Amygdala (tissue), 56 donors: ENCODE measurements at regions not wholly inside any gene's neighbourhood (a gene's known extent, or its start where the extent isn't known, plus 50 kb on each side); places are given as distances from the start of the nearest gene placed in this dataset.
"Not testable (repeated sequence)": the region's sequence is repeated elsewhere in the genome, so short reads cannot be mapped to it uniquely, and the experiment has no call there.

Source experiments
- DNase-seq, 56 donors: peaks; one replicate each; lab custom pipeline; 2025; lab: John Stamatoyannopoulos, UW

DNA sequence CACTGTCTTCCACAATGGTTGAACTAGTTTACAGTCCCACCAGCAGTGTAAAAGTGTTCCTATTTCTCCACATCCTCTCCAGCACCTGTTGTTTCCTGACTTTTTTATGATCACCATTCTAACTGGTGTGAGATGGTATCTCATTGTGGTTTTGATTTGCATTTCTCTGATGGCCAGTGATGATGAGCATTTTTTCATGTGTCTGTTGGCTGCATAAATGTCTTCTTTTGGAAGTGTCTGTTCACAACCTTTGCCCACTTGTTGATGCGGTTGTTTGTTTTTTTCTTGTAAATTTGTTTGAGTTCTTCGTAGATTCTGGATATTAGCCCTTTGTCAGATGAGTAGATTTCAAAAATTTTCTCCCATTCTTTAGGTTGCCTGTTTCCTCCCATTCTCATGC, 194.0 kb upstream of the IL12B start:
- not testable (repeated sequence) for DNase-seq

DNA sequence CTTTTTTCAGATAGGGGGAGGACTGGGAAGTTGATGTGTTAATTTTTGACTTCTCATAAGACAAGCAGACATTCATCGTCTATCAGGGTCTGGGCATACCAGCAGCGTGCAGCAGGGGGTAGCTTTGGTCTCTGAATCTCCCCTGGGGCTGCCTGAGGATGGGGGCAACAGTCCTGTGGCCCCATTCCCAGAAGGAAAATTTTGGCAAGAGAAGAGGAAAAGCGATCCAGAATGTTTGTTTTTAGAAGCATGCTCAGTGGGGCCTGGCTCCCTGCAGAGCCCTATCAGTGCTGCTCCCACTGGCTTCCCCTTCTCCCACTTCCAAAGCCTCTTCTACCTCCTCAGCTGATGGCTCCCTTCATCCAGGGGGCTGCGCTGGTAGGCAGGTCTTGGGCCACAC, 194.8 kb upstream of the IL12B start:
- no peak for DNase-seq

DNA sequence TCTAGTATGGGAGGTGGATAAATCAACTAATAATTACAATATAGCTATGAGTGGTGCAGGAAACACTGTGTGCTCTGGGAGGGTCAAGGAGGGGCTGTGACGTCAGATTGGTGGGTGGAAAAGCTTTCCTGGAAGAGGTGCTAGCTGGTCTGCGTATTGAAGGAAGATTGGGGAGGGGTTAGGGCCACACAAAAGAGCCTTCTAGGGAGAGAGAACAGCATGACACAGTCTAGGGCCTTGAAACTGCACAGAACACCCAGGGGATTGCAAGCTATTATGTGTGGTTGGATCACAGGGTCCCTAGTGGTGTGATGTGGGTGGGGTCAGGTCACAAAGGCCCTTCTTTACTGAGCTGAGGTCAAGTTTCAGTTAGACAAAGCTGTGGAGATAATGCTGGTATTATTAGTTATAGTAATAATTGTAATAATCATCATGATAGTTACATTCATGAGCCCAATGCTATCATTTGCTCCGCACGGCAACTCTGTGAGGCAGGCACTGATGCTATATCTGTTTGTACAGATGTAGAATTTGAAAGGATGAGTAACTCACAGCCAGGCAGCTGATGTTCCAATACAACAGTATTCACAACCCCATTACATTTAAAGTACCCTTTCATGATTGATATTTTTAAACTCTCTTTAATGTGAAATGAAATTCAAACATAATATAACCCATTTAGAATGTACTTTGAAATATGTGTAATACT, 197.4 kb upstream of the IL12B start:
- DNase-seq = no peak

DNA sequence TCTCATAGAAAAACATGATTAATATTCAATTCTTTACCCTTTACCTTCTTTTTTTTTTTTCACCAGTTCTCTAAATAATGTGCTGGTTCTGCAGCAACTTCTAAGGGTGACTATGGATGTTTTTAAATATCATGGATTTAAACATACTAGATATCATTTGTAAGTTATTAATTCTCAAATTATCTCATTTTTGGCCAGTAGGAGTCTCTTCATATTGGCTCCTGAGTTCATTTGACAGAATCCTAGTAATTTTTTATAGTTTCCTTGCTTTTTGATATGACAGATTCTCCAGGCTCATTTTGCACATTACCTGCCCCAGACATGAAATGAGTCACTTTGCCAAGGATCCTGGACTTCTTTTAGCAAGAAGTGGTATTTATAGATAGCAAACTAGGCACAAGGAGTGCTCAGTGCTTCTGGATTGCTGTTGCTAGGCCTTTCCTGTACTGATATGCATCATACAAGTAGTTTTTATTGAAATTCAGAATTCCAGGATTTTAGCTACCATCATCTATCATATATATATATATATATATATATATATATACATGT, 201.3 kb upstream of the IL12B start:
- DNase-seq = no peak

DNA sequence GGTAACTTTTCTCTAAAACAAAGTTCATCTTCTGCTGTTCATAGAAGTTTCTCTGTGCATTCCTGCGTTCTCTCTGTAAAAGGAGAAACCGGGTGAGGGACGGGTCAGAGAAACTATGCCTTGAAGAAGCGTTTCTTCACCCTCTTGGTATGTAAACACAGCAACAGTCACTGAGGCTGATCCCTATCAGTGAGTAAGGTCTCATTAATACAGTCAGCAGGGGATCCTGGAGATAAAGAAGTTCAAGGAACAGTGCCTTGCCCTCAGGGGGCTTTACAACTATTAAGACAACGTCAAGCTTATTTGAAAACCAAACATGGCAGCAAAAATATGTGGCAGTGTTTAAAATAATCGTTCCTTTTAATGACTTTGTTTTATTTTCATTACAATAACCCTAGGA, 202.9 kb upstream of the IL12B start:
- no peak for DNase-seq

DNA sequence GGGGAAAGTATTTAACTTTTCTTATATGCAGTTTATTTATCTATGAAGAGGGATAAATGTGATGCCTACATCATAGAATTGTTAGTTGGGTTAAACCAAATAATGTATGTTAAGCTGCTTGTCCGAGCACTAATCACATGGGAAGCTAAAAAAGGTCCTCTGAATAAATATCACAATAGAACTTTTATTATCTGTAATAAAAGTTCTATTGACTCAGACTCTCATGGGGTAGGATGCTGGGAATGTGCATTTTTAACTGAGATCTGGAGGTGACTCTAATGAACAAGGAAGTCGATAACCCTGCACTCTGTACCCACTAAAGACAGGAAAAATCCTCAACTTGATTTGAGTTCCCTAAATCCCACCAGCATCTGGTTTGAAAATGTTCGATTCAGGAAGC, 205.9 kb upstream of the IL12B start:
- DNase-seq = no peak

DNA sequence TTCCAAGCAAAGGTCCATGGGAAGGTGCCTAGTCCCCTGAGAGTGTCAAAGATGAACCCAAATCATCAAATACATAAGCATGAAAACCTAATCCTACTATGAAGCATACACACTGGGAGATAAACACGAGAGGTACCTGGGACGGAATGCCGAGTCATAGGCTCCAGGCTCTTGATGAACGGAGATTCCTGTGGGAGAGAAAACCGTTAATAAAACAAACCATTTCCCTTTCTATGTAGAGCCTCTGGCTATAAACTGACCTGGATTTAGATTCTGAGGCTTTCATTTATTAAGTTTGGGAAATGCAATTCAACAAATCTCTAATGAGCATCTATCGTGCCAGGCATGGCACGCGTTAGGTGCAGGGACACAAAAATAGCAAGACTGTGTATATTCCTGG, 206.4 kb upstream of the IL12B start:
- DNase-seq = no peak

DNA sequence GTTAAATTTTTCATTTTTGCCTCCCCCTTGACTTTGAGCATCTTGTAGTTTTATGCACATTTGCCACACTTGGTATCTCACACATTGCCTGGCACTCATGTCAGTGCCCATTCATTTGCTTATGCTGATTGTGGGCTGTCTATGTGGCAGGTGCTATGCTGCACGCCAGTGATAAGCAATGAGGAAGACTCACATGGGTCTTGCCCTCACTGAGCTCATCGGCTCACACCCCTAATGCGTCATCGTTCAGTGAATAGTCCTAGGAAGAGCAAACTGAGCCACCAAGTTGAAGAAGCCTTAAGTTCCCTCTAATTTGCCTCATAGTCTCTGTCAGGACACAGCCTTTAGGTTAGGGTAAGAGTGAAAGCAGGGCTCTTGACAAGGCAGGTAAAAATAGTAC, 209.4 kb upstream of the IL12B start:
- no peak for DNase-seq

DNA sequence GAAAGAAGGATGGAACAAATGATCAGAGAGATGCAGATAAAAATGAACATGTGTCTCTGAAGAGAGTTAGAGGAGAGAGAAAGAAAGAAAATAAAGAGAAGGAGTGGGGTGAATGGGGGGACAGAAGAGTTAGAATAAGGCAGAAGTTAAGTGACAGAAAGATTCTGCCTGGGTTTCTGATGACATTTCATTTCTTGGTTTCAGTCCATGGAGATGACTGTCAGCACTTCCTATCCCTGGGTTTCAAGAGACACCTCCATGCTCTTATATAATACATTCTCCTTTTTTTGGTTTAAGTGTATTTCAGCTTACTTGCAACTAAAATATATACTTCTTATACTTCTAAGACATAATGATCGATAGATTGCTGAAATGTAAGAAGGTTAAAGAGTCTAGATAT, 213.0 kb upstream of the IL12B start:
- DNase-seq = no peak

DNA sequence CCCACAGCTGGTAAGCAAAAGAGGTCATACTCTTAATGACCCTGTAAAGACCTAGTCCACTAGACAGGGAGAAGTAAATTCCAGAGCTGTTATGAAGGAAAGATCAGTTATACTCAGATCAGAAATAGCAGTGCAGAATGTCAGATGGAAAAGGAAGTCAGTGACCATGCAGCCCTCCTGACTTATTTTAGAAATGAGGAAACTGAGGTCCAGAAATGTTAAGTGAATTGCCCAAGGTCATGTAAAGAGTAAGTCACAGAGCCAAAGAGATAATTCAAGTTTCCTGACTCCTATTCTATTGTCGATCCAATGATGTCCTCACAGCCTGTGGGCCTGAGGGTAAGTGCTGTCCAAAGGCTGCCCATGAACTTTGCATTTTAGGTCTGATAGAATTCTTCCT, 214.9 kb upstream of the IL12B start:
- no peak for DNase-seq

DNA sequence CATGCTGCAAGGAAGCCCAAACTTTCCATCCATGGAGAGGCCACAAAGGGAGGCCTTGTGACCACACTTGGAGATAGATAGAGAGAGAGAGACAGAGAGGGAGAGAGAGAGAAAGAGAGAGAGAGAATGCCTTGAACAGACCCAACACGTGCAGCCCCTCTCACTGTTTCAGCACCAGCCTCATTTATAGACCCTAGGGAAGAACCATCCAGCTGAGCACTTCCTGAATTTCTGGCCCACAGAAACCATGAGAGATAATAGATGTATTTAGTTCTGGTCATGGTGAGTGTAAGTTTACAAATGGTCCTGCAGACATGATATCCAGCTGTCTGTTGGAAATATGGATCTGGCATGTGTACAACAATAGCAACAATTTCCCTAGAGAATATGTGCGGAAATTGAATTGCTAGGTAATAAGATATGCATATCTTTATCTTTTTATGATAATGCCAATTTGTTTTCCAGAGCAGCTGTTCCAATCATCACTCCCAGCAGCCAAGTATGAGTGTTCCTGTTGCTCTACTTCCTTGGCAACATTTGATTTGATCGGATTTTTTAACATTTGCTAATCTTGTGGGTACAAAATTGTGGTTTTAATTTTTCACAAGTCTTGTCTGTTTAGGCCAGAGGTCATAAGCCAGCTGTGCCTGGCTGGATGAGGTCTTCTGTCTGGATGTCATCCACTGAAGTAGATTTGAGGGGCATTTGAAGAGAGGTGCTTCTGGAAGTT, 217.3 kb upstream of the IL12B start:
- no peak for DNase-seq

DNA sequence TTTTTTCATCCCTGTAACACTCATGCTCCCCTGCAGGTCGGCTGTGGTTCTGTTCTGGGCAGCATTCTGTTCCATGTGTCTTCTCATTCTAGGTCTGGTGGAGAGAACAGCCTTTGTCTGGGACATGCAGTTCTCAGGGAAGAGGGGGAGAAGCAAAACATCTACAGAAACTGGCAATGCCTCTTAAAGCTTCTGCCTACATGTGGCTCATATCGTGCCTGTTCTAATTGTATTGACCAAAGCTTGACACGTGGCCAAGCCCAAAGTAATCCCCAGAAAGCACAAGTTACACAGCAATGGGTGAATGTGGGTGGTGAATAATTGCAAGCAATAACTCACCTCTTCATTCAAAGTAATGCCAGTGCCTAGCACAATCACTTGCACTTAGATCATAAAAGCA, 218.2 kb upstream of the IL12B start:
- no peak for DNase-seq

DNA sequence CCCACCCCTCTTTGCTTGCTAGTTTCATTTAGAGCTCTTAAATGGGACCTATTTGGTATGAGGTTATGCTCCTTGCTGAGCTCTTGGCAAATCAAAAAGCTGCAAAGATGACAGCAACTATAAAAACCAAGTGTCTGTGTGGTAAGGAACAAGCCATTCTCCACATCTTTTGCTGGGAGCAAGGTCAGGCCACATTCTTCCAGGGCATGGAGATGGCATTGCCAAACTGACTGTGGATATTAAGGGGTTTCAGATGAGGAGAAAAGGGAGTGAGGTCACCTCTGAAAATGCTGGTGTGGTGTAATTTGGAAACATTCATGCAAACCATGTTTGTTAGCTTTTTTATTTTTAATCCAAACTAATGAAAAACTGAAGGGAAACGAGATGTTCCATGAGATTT, 218.8 kb upstream of the IL12B start:
- DNase-seq = no peak

DNA sequence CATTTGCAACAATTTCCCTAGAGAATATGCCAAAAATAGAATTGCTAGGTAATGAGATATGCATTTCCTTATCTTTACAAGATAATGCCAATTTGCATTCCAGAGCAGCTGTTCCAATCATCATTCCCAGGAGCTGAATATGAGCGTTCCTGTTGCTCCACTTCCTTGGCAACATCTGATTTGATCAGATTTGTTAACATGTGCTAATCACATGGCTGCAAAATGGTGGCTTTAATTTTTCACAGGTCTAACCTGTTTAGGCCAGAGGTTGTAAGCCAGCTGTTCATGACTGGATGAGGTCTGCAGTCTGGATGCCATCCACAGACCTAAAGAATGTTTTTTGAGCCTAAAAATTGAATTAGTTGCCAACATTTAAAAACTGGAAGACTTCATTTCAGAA, 220.7 kb upstream of the IL12B start:
- no peak for DNase-seq

DNA sequence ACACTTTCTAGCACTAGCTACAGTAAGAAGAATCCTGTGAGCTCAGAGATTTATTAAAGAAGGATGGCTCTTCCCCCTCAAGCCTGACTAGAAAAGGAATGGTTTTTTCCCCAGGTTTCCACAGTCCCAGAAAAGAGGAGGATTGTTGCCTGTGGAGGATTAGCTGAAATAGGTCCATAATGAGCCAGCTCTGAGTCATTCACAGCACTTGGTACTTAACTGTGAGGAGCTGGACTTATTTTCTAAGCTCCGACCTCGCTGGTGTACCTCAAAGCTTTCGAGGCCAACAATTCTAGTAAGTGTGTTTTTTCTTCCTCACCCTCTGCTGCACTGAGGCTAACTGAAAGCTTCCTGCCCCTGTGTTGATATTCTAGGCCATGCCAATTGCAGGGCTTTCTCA, 222.5 kb upstream of the IL12B start:
- DNase-seq = peak in 1 of 56 donors; percentile 10

DNA sequence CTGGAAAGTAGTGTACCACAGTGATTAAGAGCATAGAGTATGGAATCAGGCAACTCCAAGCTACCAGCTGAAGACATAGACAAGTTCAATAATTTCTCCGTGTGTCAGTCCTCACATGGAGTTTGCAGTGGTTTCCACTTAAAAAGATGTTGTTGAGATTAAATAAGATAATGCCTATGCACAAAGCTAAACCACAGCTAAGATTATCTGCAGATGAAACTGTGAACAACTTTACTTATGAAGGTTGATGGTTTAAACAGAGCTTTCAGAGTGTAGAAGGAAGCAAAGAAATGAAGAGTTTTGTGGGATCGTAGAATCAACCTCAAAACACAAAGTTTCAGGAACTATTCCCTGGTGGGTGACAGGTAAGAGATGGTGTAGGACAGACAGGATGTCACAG, 223.5 kb upstream of the IL12B start:
- DNase-seq = no peak

DNA sequence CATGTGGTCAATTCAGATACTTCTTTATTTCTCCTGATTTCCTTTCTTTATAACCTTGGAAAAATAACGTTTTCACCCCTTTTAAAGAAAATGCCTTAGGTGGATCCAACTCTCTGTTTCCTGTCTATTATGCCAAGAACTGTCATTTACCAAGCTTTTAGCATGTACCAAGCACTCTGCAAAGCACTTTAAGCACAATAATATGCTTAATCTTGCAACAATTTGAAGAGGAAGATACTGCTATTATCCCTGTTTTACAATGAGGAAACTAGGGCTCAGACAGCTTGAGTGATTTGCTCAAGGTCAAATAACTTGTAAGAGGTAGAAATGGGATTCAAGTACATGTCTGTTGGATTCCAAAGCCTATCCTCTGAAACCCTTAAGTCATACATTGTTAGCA, 224.8 kb upstream of the IL12B start:
- no peak for DNase-seq

DNA sequence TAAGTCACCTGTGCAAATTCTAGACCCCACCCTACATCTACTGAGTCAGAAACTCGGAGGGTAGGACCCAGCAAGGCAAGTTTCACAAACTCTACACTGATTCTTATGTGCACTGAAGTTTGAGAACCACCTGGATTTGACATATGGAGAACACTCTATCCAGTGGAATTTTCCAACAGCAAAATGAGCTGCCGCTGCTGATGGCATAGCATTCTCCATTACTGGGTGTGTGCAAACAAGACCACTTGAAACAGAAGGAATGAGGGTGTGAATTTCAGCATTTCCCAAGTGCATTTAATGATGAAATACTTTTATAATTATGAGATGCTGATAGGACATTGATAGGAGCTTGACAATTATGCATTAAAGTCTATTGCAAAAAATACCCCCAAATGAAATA, 229.1 kb upstream of the IL12B start:
- DNase-seq = no peak

DNA sequence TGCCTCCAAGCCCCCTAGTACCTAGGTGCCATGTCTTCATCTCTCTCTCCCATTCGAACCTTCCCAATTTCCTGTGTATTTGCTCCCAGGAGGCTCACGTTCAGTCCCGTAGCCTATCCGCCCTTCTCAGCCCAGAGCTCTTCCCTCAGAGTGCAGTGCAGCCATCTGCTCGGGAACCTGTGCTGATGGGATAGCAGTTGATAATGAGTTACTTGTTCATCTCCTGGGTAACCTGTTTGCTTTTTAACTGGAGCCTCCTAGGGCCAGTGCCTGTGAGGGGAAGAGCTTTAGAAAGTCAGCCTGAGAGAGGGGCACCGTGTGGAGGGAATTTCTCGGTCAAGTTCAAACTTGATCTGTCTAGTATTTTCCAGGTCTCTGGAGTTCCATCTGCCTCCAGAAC, 229.8 kb upstream of the IL12B start:
- DNase-seq = no peak

DNA sequence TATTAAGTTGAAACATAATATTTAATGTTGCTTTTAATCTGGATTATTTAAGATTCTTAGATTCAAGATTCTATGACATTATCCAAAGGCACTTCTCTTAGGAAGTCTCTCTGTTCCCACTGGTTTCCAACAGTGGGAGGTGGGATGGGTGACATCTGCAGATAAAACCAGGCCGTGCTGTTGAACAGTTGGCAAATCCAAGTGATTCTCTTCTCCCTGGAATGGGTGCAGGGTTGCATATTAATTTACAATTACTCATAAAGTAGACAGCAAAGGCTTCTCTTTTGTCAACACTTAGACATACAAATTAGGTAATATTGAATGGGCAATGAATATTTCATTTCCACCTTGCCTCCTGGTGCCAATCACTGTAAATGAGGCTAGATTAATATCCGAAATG, 233.7 kb upstream of the IL12B start:
- no peak for DNase-seq

DNA sequence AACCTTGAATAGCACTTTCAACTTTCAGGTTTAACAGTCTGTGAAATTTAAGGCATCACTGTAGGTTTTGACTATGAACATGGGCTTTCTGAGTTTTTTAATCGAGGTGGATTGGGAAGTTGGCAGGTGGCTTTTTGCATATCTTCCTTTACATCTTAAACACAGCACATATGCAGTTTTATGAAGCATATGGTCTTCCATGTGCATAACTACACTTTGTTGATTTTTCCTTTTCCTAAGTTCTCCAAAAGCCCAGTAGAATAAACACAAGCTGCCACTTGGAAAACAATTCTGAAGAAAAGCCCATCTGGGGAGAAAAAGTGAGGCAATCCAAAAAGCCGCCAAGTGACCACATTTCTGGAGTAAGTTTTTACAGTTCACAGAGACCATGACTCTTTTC, 236.5 kb upstream of the IL12B start:
- no peak for DNase-seq

DNA sequence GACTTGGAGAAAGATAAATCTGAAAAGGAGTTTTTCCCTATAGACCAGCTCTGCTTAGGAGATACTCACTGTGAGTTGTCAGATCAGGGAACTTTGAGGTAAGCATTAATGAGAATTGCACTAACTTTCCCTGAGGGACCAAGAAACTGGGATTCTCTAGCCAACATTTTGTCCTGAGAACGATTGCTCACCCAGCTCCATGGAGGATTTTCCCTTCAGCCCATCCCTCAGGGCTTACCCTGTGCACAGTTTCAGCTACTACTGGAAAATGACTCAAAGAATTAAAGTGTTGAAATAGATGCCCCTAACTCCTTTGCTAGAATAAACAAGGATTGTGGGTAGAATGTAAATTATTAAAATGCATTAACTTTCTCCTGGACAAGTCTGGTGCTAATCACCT, 237.2 kb upstream of the IL12B start:
- no peak for DNase-seq
